GM12892 (cell line): ENCODE measurements at regions not wholly inside any gene's neighbourhood (a gene's known extent, or its start where the extent isn't known, plus 50 kb on each side); places are given as distances from the start of the nearest gene placed in this dataset.
"Not testable (repeated sequence)": the region's sequence is repeated elsewhere in the genome, so short reads cannot be mapped to it uniquely, and the experiment has no call there.

Experiments used
- DNase-seq: peaks from one replicate; pipeline ENCODE4 v3.0.0; 2011; ENCODE audit not compliant: insufficient read length
- FAIRE-seq: peaks from 2 replicates; lab custom pipeline; 2011; peaks lifted over from hg19 to GRCh38; lab: Jason Lieb, UNC
- POLR2A ChIP-seq: IDR thresholded peaks from 2 replicates; pipeline ENCODE4 v1.6.1; 2011; ENCODE audit warnings: low read depth, low read length, control low read depth
- POLR2AphosphoS5 ChIP-seq: IDR thresholded peaks from 2 replicates; pipeline ENCODE4 v1.6.1; 2011; ENCODE audit warnings: low read depth, low read length, control low read depth
- TAF1 ChIP-seq: IDR thresholded peaks from 2 replicates; pipeline ENCODE4 v1.6.1; 2011; ENCODE audit warnings: low read depth, mild to moderate bottlenecking, control low read depth, low read length, borderline replicate concordance

DNA sequence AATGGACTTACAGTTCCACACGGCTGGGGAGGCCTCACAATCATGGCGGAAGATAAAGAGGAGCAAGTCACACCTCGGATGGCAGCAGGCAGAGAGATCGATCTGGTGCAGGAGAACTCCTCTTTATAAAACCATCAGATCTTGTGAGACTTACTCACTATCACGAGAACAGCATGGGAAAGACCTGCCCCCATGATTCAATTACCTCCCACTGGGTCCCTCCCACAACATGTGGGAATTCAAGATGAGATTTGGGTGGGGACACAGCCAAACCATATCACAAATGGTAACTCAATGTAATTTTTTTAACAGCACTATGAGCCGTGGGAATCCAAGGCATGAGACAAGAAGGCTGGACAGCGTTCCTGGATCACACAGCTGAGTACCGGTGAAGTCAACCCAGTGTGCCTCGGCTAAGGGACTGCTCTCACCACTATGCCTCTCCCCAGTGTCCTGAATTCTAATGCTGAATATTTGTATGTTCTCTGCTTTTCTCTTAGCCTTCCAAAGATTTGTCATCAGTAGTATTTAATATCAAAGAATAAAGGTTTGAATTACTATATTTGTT is 84.3 kb downstream of the IRS2 start:
- not testable (repeated sequence) for DNase-seq, FAIRE-seq

DNA sequence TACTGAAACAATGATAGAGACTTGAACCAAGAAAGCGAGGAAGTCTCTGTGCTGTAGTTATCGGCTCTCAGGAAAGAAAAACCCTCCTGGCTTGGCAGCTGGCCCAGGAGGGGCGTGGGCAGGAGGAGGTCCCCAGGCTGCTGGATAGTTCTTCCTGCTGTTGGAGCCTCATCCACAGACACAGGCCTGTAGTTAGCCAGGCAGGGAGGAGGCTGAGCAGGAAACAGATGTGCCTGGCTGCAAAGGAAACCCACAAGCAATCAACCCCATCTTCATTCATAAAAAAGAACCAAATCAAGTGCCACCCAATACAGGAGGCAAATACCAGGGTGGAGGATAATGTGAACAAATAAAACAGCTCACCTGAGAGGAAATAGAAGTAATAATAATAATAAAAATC is 86.2 kb downstream of the IRS2 start:
- DNase-seq (no peak), FAIRE-seq (no peak)
- TF ChIP-seq POLR2AphosphoS5, result no peak
- TF ChIP-seq POLR2A, result no peak
- TF ChIP-seq TAF1, result no peak

DNA sequence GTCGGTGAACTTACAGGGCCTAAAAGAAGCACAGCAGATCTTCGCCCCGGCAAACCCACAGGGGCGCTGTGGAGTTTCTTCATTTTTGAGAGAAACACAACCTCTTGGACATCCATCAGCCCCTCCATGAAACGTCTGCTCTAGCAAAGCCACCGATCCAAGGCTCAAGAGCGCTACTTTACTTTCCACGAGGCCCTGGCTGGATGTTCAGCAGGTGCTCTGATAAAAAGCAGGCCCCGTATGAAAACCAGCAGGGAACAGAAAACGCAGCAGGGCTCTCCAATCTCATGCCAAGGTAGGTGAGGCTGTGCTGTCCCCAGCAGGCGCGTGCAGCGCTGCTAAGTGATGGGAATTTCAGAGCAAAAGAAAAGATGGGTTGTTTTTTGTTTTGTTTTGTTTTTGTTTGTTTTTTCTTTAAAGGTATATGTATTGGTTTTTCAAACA is 86.7 kb downstream of the IRS2 start:
- DNase-seq (no peak), FAIRE-seq (no peak)
- TF ChIP-seq POLR2A, result no peak
- no peak for TF ChIP-seq TAF1
- no peak for TF ChIP-seq POLR2AphosphoS5

DNA sequence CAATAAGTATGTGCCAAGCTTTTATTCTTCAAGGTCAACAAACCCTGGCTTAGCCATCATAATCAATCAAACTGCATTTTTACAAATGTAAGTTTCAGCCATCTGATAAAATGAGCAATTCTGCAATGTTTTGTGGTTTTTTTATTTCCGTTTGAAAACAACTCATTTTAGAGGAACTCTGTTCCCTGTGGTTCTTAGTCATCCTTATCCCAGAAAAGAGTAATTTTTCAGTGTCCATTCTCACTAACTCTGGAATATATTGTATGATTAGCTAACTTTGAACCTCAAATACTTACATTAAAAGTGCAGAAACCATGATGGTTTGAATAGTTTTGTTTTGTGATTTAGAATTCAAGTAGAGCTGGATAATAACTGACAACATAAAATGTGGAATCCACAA is 87.6 kb downstream of the IRS2 start:
- TF ChIP-seq POLR2AphosphoS5 (no peak), POLR2A (no peak), TAF1 (no peak)
- DNase-seq (no peak), FAIRE-seq (no peak)

DNA sequence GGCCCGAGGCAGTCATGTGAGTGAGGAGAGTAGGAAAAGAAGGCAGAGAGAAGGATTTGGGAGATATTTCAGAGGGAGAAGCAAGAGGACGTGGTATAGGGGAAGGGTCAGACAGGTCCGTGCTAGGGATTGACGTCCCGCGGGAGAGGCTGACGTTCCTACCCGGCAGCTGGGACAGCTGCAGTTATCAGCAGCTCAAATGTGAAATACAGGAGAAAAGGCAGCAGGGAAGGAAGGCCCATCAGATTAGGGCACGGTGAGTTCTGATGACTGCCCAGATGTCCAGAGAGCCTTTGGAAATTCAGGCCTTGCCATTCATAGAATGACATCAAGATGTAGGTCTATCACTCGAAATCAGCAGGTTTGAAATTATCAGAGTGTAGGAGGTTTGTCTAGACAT is 88.4 kb downstream of the IRS2 start:
- FAIRE-seq (no peak), DNase-seq (no peak)
- TF ChIP-seq POLR2AphosphoS5 (no peak), TAF1 (no peak), POLR2A (no peak)

DNA sequence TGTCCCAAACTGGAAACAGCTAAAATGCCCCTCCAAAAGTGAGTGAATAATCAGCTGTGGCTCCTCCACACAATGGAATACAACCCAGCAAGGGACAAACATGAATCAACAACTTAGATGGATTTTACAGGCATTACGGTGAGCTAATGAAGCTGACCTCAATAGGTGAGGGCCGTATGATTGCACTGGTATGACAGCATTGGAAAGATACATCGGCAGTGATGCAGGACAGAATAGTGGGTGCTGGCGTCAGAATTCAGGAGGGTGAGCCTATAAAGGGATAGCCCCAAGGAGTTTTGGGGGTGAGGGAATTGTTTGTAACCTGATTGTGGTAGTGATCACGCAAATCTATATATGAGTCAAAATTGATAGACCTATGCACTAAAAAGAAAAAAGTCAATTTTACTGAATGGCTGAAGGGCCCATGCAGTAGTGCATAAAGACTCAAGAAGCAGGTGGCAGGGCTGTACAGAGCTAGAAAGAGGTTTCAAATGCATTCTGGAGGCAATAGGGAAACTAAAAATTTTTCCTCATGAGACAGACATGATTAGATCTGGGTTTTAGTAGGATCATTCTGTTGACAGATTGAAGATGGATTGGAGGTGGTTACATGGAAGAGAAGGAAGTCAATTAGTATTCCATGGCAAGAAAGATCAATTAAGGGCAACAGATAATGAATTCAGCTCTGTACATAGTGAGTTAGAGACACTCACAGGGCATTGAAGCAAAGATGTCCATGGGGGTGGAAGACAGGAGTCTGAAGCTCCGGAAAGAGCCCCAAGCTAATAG is 90.8 kb downstream of the IRS2 start:
- TF ChIP-seq POLR2A (no peak), POLR2AphosphoS5 (no peak), TAF1 (no peak)
- DNase-seq, result no peak
- FAIRE-seq, result no peak

DNA sequence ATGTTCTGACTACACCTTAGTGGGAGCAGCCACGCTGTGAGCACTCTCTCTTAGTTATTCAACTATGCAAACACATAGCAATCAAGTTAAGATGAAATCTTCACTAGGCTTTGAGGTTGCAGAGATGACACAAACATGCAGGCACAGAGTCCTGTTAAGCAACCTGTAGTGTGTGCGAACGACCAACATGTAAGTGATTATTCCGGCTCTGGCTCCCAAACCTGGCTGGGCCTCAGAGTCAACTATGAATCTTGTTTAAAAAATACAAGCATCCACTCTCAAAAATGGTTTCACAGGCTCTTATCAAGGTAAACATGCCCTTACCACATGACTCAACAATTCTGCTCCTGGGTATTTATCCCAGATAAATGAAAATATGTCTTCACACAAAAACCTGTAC is 91.4 kb downstream of the IRS2 start:
- FAIRE-seq (no peak), DNase-seq (no peak)
- no peak for TF ChIP-seq POLR2A
- no peak for TF ChIP-seq POLR2AphosphoS5
- no peak for TF ChIP-seq TAF1

DNA sequence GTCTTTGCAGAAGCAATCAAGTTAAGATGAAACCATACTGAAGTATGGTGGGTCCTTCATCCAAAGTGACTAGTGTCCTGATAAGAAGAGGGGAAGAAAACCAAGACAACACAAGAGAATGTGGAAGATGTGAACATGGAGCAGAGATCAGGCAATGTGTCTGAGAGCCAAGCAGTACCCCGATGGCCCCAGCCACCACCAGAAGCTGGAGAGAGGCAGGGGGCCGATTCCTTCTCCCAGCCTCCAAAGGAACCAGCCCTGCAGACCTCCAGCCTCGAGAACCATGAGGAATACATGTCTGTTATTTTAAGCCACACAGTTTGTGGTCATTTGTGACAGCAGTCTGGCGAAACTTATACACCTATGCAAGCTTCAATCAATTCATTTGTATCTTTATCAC is 93.2 kb downstream of the IRS2 start:
- DNase-seq, result no peak
- no peak for TF ChIP-seq POLR2AphosphoS5
- no peak for FAIRE-seq

DNA sequence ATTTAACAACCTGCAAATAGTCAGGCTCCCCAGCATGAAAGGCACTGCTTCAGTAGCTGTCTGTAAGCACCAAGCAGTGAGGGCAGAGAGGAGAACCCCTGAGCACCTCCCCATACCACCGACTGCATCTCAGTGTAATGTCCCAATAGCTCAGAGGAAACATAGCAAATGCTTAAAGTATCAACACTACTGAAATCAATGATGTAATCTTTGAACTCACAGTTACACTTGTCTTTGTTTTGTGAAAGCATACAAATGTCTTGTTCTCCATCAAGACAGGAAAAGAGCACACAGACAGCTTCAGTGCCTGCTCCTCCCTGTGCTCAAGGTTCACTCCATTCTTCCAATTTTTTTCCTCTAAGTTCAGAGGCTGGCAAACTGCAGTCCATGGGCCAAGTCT is 94.7 kb downstream of the IRS2 start:
- TF ChIP-seq POLR2A (no peak), POLR2AphosphoS5 (no peak), TAF1 (no peak)
- FAIRE-seq, result no peak
- no peak for DNase-seq

DNA sequence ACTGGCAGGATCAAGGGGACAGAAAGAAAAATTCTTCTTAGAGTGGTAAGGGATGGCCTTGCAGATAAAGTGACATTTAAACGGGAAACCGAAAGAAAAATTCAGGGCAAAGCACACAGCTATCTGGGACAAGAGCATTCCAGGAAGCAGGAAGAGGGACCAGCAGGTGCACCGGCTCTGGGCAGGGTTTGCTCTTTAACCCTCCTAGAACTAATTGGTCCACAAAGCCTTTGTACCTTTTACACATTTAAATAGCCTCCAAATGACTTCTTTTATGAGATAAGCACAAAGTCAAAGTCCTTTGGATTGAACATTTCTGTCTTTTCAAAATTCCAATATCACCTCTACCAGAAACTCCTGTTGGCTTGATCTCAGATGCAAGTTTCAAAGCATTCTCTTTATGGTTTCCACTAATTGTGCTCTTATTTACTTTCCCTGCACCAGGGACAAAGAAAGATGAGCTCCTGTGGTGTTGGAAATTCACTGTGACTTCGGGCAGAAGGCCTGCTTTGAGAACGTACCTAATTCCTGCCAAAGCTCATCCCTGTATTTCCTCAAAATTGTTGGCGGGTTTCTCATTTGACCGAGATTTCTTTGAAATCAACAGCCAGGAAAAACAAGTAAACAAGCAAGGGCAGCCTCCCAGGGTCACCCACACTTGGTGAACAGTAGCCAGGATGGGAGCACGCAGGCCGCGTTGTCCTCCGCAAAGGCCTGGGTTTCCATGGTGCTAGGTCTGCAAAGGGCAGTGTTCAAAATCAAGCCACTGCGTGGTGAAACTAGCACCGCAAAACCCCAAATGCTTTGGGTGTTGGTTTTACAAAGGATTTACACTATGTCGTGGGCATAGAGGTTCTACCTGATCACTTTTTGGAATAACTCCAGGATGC is 98.6 kb downstream of the IRS2 start:
- FAIRE-seq (no peak), DNase-seq (no peak)
- no peak for TF ChIP-seq POLR2AphosphoS5
- TF ChIP-seq POLR2A, result no peak
- TF ChIP-seq TAF1, result no peak

DNA sequence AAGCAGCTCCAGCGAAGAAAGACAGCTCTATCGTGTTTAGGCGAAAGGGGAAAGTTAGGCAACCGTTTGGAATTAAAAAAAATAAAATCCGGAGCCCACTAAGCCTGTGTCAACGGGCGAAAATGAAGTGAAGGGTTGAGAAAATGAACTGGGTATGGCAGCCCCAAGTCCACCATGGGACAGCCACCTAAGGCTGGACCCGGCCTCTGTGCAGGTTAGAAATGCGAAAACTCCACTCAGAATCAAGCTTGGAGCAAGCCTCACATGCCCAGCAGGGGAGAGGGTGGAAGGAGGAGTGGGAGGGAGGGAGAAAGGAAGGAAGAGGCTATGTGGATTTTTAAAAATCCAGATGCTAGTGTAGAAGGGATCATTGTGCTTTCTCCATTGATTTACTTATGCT is 101.2 kb downstream of the IRS2 start:
- no peak for FAIRE-seq
- DNase-seq, result no peak
- TF ChIP-seq POLR2A (no peak), TAF1 (no peak), POLR2AphosphoS5 (no peak)
